ENCODE measurements at regions not wholly inside any gene's neighbourhood (a gene's known extent, or its start where the extent isn't known, plus 50 kb on each side); places are given as distances from the start of the nearest gene placed in this dataset.

- H3K9me2 ChIP-seq = no peaks in the 10 kb centered on the region
- WGBS (ENCODE audit: low lambda C conversion rate) = 54% methylated on average over 12 of the region's 13 CpGs
- TF ChIP-seq JUND (IDR thresholded peaks at IDR 0.05) (no peak), FOXJ3 (CRISPR knock-in tag; IDR thresholded peaks at IDR 0.05) (0 out of 2 replicates have a peak, but pooled peaks have one; percentile 29), RAD21 (IDR thresholded peaks at IDR 0.05; ENCODE audit: low read length) (no peak)
- peak; percentile 53 for DNase-seq
- H4K20me1 ChIP-seq (ENCODE audit: insufficient read depth) = no peaks in the 10 kb centered on the region
- H3F3A ChIP-seq (replicated peaks; ENCODE audit: insufficient read depth) = no peaks in the 10 kb centered on the region
- H3K27ac ChIP-seq (ENCODE audit: low read depth in 2 of 2, low read length in 1 of 2) = peak overlapping the region in 1 of 2 experiments; percentile 95; a peak in 2 of 4 replicates
- H3K4me2 ChIP-seq = no peak overlapping the region
- H3K4me1 ChIP-seq (ENCODE audit: control insufficient read depth in 1 of 2, insufficient read depth in 2 of 2, low read depth in 1 of 2, low read length in 1 of 2) = peaks cover 0 to 24% of the 10 kb centered on the region in 2 experiments; a peak in 2 of 4 replicates
- no peaks in the 10 kb centered on the region for H3K9me3 ChIP-seq
- no peak overlapping the region for H2AFZ ChIP-seq (ENCODE audit: low read depth)
- H3K4me3 ChIP-seq (ENCODE audit: low read depth in 2 of 2, low read length in 1 of 2) = no peak overlapping the region
- no peaks in the 10 kb centered on the region for H3K36me3 ChIP-seq (replicated peaks in 1 of 2; ENCODE audit: control insufficient read depth in 1 of 2, insufficient read depth in 2 of 2, low read length in 1 of 2)
- no peaks in the 10 kb centered on the region for H3K79me2 ChIP-seq (ENCODE audit: insufficient read depth)
- CTCF ChIA-PET = interaction anchor here (0.5 to 2.1 kb wide), 6 partner anchors 13 to 92 kb away, joined by 3 to 11 read pairs (median 4); no protein-coding TSS in a partner anchor
- no peaks in the 10 kb centered on the region for H3K27me3 ChIP-seq (ENCODE audit: insufficient read depth)
- POLR2A ChIA-PET = no interaction called here
- H3K9ac ChIP-seq = no peak overlapping the region
Measured at GRCh38 chr2:2939078-2939795, 438.4 kb downstream of the EIPR1 start.

GRCh38 chr2:2938481-2938880 is 439.1 kb downstream of the EIPR1 start:
- Histone ChIP-seq H2AFZ (ENCODE audit: low read depth) (no peak overlapping the region), H3K9me3 (no peaks in the 10 kb centered on the region), H3K9ac (no peak overlapping the region), H3K4me1 (ENCODE audit: control insufficient read depth in 1 of 2, insufficient read depth in 2 of 2, low read depth in 1 of 2, low read length in 1 of 2) (peaks cover 0 to 32% of the 10 kb centered on the region in 2 experiments; a peak in 2 of 4 replicates), H3K27ac (ENCODE audit: low read depth in 2 of 2, low read length in 1 of 2) (peak overlapping the region in 1 of 2 experiments; percentile 95; a peak in 2 of 4 replicates), H4K20me1 (ENCODE audit: insufficient read depth) (no peaks in the 10 kb centered on the region), H3K27me3 (ENCODE audit: insufficient read depth) (no peaks in the 10 kb centered on the region), H3K4me2 (no peak overlapping the region), H3K79me2 (ENCODE audit: insufficient read depth) (no peaks in the 10 kb centered on the region), H3K9me2 (no peaks in the 10 kb centered on the region), H3F3A (replicated peaks; ENCODE audit: insufficient read depth) (no peaks in the 10 kb centered on the region), H3K36me3 (replicated peaks in 1 of 2; ENCODE audit: control insufficient read depth in 1 of 2, insufficient read depth in 2 of 2, low read length in 1 of 2) (no peaks in the 10 kb centered on the region), H3K4me3 (ENCODE audit: low read depth in 2 of 2, low read length in 1 of 2) (no peak overlapping the region)
- WGBS (ENCODE audit: low lambda C conversion rate) = 30% methylated on average over 14 of the region's 14 CpGs
- peak; percentile 95 for DNase-seq
- ChIA-PET CTCF (interaction anchor here (1.7 to 2.1 kb wide), 2 partner anchors 12 to 92 kb away, joined by 5 to 11 read pairs; no protein-coding TSS in a partner anchor), POLR2A (interaction anchor here (1.4 kb wide), 1 partner anchor 36 kb away, joined by 3 read pairs; no protein-coding TSS in a partner anchor)
- TF ChIP-seq EP300 (IDR thresholded peaks at IDR 0.05; ENCODE audit: borderline replicate concordance in 1 of 2, low read depth in 1 of 2, low read length in 1 of 2) = peak in 1 of 2 experiments; percentile 83; a peak in 2 of 4 replicates
- no peak for TF ChIP-seq POLR2AphosphoS5 (IDR thresholded peaks at IDR 0.05; ENCODE audit: low read depth, low read length)
- no peak for TF ChIP-seq YY1 (IDR thresholded peaks at IDR 0.05; ENCODE audit: low read depth)
- no peak for TF ChIP-seq CTCF (IDR thresholded peaks at IDR 0.05)
- TF ChIP-seq TCF12 (IDR thresholded peaks at IDR 0.05) = no peak
- TF ChIP-seq PBX3 (IDR thresholded peaks at IDR 0.05) = no peak
- TF ChIP-seq MEF2A (IDR thresholded peaks at IDR 0.05; ENCODE audit: borderline replicate concordance, low read depth) = no peak
- no peak for TF ChIP-seq REST (IDR thresholded peaks at IDR 0.05; ENCODE audit: low read depth, low read length)
- TF ChIP-seq GATA2 (CRISPR knock-in tag; IDR thresholded peaks at IDR 0.05) = peak; percentile 82; the same call in 1 of the 2 replicates
- no peak for TF ChIP-seq FOSL2 (IDR thresholded peaks at IDR 0.05; ENCODE audit: borderline replicate concordance, low read depth)
- no peak for TF ChIP-seq RFX5 (IDR thresholded peaks at IDR 0.05; ENCODE audit: low read length)
- peak; percentile 91 for TF ChIP-seq FOXJ3 (CRISPR knock-in tag; IDR thresholded peaks at IDR 0.05)
- TF ChIP-seq CHD2 (IDR thresholded peaks at IDR 0.05; ENCODE audit: low read length, partially characterized antibody) = peak; percentile 83
- TF ChIP-seq ELF1 (IDR thresholded peaks at IDR 0.05) = no peak
- TF ChIP-seq USF1 (IDR thresholded peaks at IDR 0.05; ENCODE audit: borderline replicate concordance, low read depth) = no peak
- peak; percentile 82 for TF ChIP-seq RCOR1 (IDR thresholded peaks at IDR 0.05; ENCODE audit: low read length)
- TF ChIP-seq SIN3A (IDR thresholded peaks at IDR 0.05; ENCODE audit: borderline replicate concordance, low read depth, low read length) = no peak
- TF ChIP-seq RAD21 (IDR thresholded peaks at IDR 0.05; ENCODE audit: low read length) = peak; percentile 48
- TF ChIP-seq NRF1 (IDR thresholded peaks at IDR 0.05; ENCODE audit: low read depth, low read length) = no peak
- TF ChIP-seq GABPA (IDR thresholded peaks at IDR 0.05; ENCODE audit: low read depth) = no peak
